Posterior cingulate gyrus (tissue), 11 donors: ENCODE measurements at regions not wholly inside any gene's neighbourhood (a gene's known extent, or its start where the extent isn't known, plus 50 kb on each side); places are given as distances from the start of the nearest gene placed in this dataset.
A peak's percentile ranks its signal among the peaks of the same experiment; 100 is the strongest.
"Not testable (repeated sequence)": the region's sequence is repeated elsewhere in the genome, so short reads cannot be mapped to it uniquely, and the experiment has no call there.

Source experiments
- DNase-seq, 10 donors: peaks; one replicate each; pipeline versions ENCODE4 v3.0.0 to v3.0.0-alpha.2; 2020 to 2021; ENCODE audit warnings: mixed read lengths in 3 of 10
- intact Hi-C: fragments of 100-400 bp; cut with DNase I; formaldehyde crosslinking; loops from one replicate; pipeline ENCODE4 v1.15.1; 2023

GRCh38 chr7:57198801-57199200 is 66.6 kb upstream of the ZNF479 start:
- intact Hi-C loops = no loop called here
- peak in 3 of 10 donors; percentile 3 to 38 (median 32) for DNase-seq

DNA sequence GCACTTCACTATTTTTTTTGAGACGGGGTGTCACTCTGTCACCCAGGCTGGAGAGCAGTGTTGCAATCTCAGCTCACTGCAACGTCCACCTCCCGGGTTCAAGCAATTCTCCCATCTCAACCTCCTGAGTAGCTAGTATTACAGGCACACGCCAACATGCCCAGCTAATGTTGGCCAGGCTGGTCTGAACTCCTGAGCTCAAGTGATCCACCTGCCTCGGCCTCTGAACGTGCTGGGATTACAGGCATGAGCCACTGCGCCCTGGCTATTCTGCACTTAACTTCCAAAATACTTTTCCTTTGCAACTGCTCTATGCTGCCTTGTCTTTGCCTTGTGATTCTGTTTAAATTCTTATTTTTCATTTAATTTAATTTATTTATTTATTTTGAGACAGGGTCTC is 67.0 kb upstream of the ZNF479 start:
- intact Hi-C loops = no loop called here
- DNase-seq = peak in 2 of 10 donors; percentile 25 to 55

- DNase-seq = peak in 2 of 10 donors; percentile 41 to 55
- intact Hi-C loops = no loop called here
These were observed 69.0 kb upstream of the ZNF479 start for GRCh38 chr7:57201021-57201894.

DNA sequence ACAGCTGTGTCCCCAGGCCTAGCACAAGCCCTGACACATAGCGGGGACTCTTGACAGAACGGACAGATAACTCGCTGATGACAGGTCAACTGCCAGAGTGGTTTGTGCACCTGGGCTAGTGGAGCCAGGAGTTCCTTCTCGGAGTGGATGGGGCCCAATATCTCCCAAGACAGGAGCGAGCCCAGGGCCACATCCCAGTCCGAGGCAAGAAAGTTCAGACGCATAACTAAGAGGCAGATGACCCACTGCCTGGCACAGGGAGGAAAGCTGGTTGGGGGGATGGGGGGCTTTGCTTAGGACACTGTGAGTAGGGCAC is 69.6 kb upstream of the ZNF479 start:
- DNase-seq = peak in 2 of 10 donors; percentile 34 to 37
- intact Hi-C loops = no loop called here

GRCh38 chr7:57202274-57202673 is 70.0 kb upstream of the ZNF479 start:
- intact Hi-C loops = no loop called here
- DNase-seq = no peak

GRCh38 chr7:57203161-57203791 is 71.0 kb upstream of the ZNF479 start:
- peak in 5 of 10 donors; percentile 27 to 86 (median 82) for DNase-seq

DNA sequence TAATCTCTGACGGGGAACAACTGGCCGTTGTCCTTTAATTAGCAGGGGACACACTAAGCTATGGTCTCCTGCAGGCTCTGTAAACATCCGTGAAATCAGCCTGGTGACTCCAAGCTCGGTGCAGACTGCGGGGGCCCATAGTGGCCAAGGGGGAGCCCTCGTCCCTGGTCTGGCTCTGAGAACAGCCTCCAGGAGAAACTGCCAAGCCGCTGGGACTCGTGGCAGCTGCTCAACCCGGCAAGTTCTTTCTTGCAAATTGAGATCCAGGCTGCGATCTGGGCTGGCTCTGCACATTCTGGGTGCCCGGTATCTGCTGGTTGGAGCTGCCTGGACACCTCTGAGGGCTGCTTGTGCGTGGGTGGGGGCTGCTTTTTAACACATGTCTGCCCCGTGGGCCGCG is 71.6 kb upstream of the ZNF479 start:
- DNase-seq = peak in 1 of 10 donors; percentile 63
- intact Hi-C loops = not testable (repeated sequence)

More at GRCh38 chr7:57203161-57203791, 71.0 kb upstream of the ZNF479 start:
- intact Hi-C loops = no loop called here

GRCh38 chr7:57204411-57204811 is 72.2 kb upstream of the ZNF479 start:
- intact Hi-C loops = no loop called here
- DNase-seq = peak in 1 of 10 donors; percentile 55

DNA sequence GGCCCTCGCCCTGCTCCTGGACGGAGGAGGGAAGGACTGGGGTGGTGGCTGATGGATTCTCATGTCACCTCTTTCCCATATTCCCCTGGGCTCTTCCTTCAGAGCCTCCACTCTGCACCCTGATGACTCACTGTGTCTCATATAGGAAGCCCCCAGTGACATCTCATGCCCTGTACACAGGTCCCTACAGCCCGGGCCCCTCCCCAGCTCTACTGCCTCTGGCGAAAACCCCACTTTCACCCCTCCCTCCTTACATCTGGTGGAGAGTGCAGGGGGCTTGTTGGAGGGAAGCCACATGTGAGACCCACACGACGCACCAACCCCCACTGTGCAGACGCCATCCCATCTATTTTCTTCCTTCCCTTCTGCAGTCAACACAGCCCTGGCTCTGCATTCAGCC is 72.8 kb upstream of the ZNF479 start:
- intact Hi-C loops = no loop called here
- DNase-seq = peak in 1 of 10 donors; percentile 43

- intact Hi-C loops = no loop called here
- peak in 1 of 10 donors; percentile 52 for DNase-seq
These were observed 75.6 kb upstream of the ZNF479 start for GRCh38 chr7:57207836-57208235.

DNA sequence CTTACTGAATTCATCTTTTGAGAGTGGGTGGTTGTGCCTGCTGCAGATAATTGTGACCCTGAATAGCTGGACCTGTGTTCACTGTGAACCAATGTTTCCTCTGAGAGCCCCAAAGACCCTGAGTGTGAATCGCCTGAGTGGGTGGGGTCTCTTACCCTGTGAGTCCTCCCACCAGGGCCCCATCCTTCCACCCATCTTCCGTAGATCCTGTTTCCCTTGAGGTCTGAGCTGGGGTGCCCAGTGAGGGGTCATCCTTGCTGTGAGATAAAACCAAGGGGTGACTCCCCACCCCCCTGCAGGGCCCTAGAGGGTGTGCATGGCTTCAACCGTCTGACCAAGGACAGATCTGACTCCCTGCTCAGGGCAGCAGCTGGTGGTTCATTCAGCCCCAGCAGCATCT is 78.0 kb upstream of the ZNF479 start:
- peak in 1 of 10 donors; percentile 47 for DNase-seq
- intact Hi-C loops = no loop called here

DNA sequence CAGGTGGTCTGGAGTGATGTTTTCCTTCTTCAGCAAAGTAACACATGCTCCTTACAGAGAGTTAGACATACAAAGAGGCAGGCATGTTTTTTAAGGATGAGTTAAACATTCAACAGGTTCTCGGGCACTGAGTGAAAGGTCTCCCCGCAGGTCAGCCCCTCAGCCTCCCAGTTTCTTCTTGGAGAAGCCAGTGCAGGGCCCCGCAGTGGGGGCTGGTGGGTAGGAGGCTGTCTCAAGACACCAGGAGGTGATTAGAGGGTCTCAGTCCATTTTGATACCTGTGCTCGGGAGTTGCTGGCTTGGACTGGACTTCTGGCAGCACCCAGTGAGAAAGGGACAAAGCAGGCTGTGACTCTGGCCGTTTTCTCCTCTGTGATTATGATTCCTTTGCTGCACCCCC is 78.6 kb upstream of the ZNF479 start:
- intact Hi-C loops = no loop called here
- DNase-seq = peak in 1 of 10 donors; percentile 58

GRCh38 chr7:57211428-57212100 is 79.3 kb upstream of the ZNF479 start:
- intact Hi-C loops = no loop called here
- DNase-seq = no peak

GRCh38 chr7:57215423-57215822 is 83.2 kb upstream of the ZNF479 start:
- intact Hi-C loops = no loop called here
- peak in 2 of 10 donors; percentile 51 to 66 for DNase-seq

- intact Hi-C loops = no loop called here
- peak in 2 of 10 donors; percentile 15 to 52 for DNase-seq
These were observed 84.1 kb upstream of the ZNF479 start for GRCh38 chr7:57216340-57216739.

DNA sequence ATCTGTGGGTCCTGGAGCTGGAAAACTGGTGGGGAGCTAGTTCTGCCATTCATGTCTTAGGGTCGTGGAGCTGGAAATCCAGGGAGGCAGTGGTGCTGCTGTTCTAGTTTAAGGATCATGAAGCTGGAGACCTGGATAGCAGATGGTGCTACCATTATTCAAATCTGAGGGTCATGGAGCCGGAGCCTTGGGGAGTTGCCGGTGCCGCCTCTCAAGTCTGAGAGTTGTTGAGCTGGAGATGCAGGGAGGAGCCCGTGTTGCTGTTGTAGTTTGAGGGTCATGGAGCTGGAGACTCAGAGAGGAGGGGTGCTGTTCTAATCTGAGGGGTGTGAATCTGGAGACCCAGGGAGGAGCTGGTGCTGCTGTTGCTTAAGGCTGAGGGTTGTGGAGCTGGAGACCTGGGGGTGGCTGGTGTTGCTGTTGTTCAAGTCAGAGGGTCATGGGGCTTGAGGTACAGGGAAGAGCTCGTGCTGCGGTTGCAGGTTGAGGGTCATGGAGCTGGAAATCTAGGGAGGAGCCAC is 86.0 kb upstream of the ZNF479 start:
- intact Hi-C loops = no loop called here

GRCh38 chr7:57220746-57221145 is 88.5 kb upstream of the ZNF479 start:
- intact Hi-C loops = no loop called here
- peak in 1 of 10 donors; percentile 50 for DNase-seq

More for the DNA sequence above, 86.0 kb upstream of the ZNF479 start:
- DNase-seq = peak in 2 of 10 donors; percentile 36 to 46

- DNase-seq = peak in 2 of 10 donors; percentile 60 to 70
- intact Hi-C loops = no loop called here
These were observed 93.4 kb upstream of the ZNF479 start for GRCh38 chr7:57225666-57226065.

DNA sequence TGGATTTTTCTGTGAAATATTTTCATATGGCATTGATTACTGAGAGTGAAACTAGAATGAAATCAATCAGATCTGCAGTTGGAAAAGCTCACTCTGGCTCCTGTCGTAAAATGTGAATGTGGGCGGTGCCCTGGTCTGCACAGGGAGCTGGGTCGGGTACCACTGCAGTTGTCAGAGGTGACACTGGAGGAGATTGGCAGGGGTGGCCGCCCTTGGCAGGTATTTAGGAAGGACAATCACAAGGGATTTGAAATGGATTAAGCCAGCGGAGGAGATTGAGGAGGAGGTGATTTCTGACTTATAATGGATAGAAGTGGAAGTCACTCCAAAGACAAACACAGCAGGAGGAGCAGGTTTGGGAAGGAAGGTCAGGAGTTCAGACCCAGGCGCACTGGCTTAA is 109.0 kb upstream of the ZNF479 start:
- peak in 2 of 10 donors; percentile 31 to 69 for DNase-seq
- intact Hi-C loops = not testable (repeated sequence)

GRCh38 chr7:57243551-57243950 is 111.3 kb upstream of the ZNF479 start:
- DNase-seq = peak in 1 of 10 donors; percentile 73
- intact Hi-C loops = not testable (repeated sequence)
